BJ (cell line): ENCODE measurements at regions not wholly inside any gene's neighbourhood (a gene's known extent, or its start where the extent isn't known, plus 50 kb on each side); places are given as distances from the start of the nearest gene placed in this dataset.
"Not testable (repeated sequence)": the region's sequence is repeated elsewhere in the genome, so short reads cannot be mapped to it uniquely, and the experiment has no call there.

Experiments
- CTCF ChIA-PET: fragments of 350-600 bp; formaldehyde crosslinking; extraction: SDS; loops from one replicate; lab custom pipeline; 2021; ENCODE audit warnings: antibody characterized with exemption, inconsistent platforms; lab: Yijun Ruan, JAX
- POLR2A ChIA-PET: fragments of 300-600 bp; sonication (Branson Sonifier 250); formaldehyde crosslinking; extraction: SDS; loops from one replicate; lab custom pipeline; 2021; ENCODE audit warnings: antibody characterized with exemption; lab: Charles Lee
- DNase-seq: peaks from one replicate; pipeline ENCODE4 v3.0.0-alpha.2; 2011; ENCODE audit warnings: low read depth
- H3K27me3 ChIP-seq: 2 replicates; pipeline ENCODE4 v1.6.0; 2011; ENCODE audit warnings: low read length; ENCODE audit not compliant: control insufficient read depth, insufficient read depth
- H3K36me3 ChIP-seq: 2 replicates; pipeline ENCODE4 v1.5.1; 2011; ENCODE audit warnings: low read length; ENCODE audit not compliant: control insufficient read depth, insufficient read depth
- H3K4me3 ChIP-seq: 2 replicates; pipeline ENCODE4 v1.5.1; 2011; ENCODE audit warnings: low read depth, mild to moderate bottlenecking, control low read depth, low read length
- CTCF ChIP-seq: IDR thresholded peaks from 2 replicates; pipeline ENCODE4 v1.5.1; 2011; ENCODE audit warnings: low read depth, mild to moderate bottlenecking, control low read depth, inconsistent platforms, low read length, moderate library complexity; ENCODE audit not compliant: insufficient read depth

GRCh38 chr6:146937316-146937715 lies 266.9 kb upstream of the STXBP5 start:
- DNase-seq = no peak
- H3K36me3 ChIP-seq = no peaks in the 10 kb centered on the region
- H3K27me3 ChIP-seq = no peaks in the 10 kb centered on the region
- CTCF ChIA-PET = no interaction called here
- no peak for TF ChIP-seq CTCF
- no peak overlapping the region for H3K4me3 ChIP-seq
- POLR2A ChIA-PET = no interaction called here

- TF ChIP-seq CTCF = no peak
- ChIA-PET POLR2A (no interaction called here), CTCF (no interaction called here)
- no peaks in the 10 kb centered on the region for H3K27me3 ChIP-seq
- H3K36me3 ChIP-seq = no peaks in the 10 kb centered on the region
- H3K4me3 ChIP-seq = no peak overlapping the region
- no peak for DNase-seq
These were observed 266.0 kb upstream of the STXBP5 start for GRCh38 chr6:146938266-146938665.

GRCh38 chr6:146939456-146939855 lies 264.8 kb upstream of the STXBP5 start:
- DNase-seq, H3K4me3 ChIP-seq, H3K36me3 ChIP-seq, POLR2A ChIA-PET, CTCF ChIA-PET, H3K27me3 ChIP-seq: not testable (repeated sequence)

GRCh38 chr6:146943664-146944063 lies 260.6 kb upstream of the STXBP5 start:
- CTCF ChIA-PET = interaction anchor here (0.6 to 1.6 kb wide), 3 partner anchors 10 to 993 kb away, joined by 3 read pairs; no protein-coding TSS in a partner anchor
- no peak for TF ChIP-seq CTCF
- POLR2A ChIA-PET = no interaction called here

GRCh38 chr6:146944077-146944476 lies 260.1 kb upstream of the STXBP5 start:
- TF ChIP-seq CTCF = no peak
- ChIA-PET CTCF (interaction anchor here (1.1 to 1.6 kb wide), 2 partner anchors 10 to 34 kb away, joined by 3 read pairs; no protein-coding TSS in a partner anchor), POLR2A (no interaction called here)
- no peak overlapping the region for H3K4me3 ChIP-seq
- no peak for DNase-seq
- H3K27me3 ChIP-seq = no peaks in the 10 kb centered on the region
- H3K36me3 ChIP-seq = no peaks in the 10 kb centered on the region

More at GRCh38 chr6:146943664-146944063, 260.6 kb upstream of the STXBP5 start:
- no peak for DNase-seq
- Histone ChIP-seq H3K27me3 (no peaks in the 10 kb centered on the region), H3K36me3 (no peaks in the 10 kb centered on the region), H3K4me3 (no peak overlapping the region)

- H3K4me3 ChIP-seq = no peak overlapping the region
- ChIA-PET CTCF (interaction anchor here (1.6 kb wide), 1 partner anchor 9 kb away, joined by 3 read pairs; no protein-coding TSS in a partner anchor), POLR2A (no interaction called here)
- no peak for DNase-seq
- TF ChIP-seq CTCF = no peak
- H3K36me3 ChIP-seq = no peaks in the 10 kb centered on the region
- no peaks in the 10 kb centered on the region for H3K27me3 ChIP-seq
These were observed 259.4 kb upstream of the STXBP5 start for GRCh38 chr6:146944809-146945208.
